IMR-90 (cell line): ENCODE measurements at regions not wholly inside any gene's neighbourhood (a gene's known extent, or its start where the extent isn't known, plus 50 kb on each side); places are given as distances from the start of the nearest gene placed in this dataset.
A peak's percentile ranks its signal among the peaks of the same experiment; 100 is the strongest.

ENCODE experiments used
- ATAC-seq: fragments of 200-7000 bp; cut with Tn5 transposase; 2 replicates; pipeline ENCODE4 v1.9.1; 2020; ENCODE audit warnings: low read depth, mild to moderate bottlenecking, moderate library complexity
- BruUV-seq: library from RNA; stranded (reverse); fragments of 400-500 nt; replicated peaks from 2 replicates; lab custom pipeline; 2021; lab: Mats Ljungman, UMichigan
- CTCF ChIA-PET: fragments of 300-600 bp; formaldehyde crosslinking; extraction: SDS; loops from one replicate; lab custom pipeline; 2021; ENCODE audit warnings: antibody characterized with exemption; lab: Yijun Ruan, JAX
- POLR2A ChIA-PET: fragments of 300-600 bp; sonication (Branson Sonifier 250); formaldehyde crosslinking; loops from one replicate; lab custom pipeline; 2022; ENCODE audit warnings: antibody characterized with exemption; ENCODE audit not compliant: unreplicated experiment; lab: Charles Lee
- DNase-seq: peaks from one replicate; pipeline ENCODE4 v3.0.0; 2013
- H2AFZ ChIP-seq: replicated peaks from 2 replicates; pipeline ENCODE3; 2013; ENCODE audit warnings: low read length, mild to moderate bottlenecking; ENCODE audit not compliant: poor library complexity
- H2AK5ac ChIP-seq: 2 replicates; pipeline ENCODE4 v1.6.1; 2013; ENCODE audit warnings: low read depth, low read length, inconsistent platforms
- H2AK9ac ChIP-seq: replicated peaks from 2 replicates; pipeline ENCODE3; 2013; ENCODE audit warnings: mild to moderate bottlenecking, low read depth, low read length, moderate library complexity; ENCODE audit not compliant: poor library complexity
- H2BK120ac ChIP-seq: 2 replicates; pipeline ENCODE4 v1.6.1; 2013; ENCODE audit warnings: low read depth, low read length, inconsistent platforms
- H2BK15ac ChIP-seq: 3 replicates; pipeline ENCODE4 v1.6.1; 2013; ENCODE audit warnings: low read depth, low read length, inconsistent platforms
- H2BK20ac ChIP-seq: 2 replicates; pipeline ENCODE4 v1.6.1; 2013; ENCODE audit warnings: low read depth, mild to moderate bottlenecking, inconsistent platforms, low read length, moderate library complexity
- H2BK5ac ChIP-seq: 2 replicates; pipeline ENCODE4 v1.6.1; 2013; ENCODE audit warnings: mild to moderate bottlenecking, low read depth, low read length, inconsistent platforms; ENCODE audit not compliant: poor library complexity, severe bottlenecking
- H3K14ac ChIP-seq: replicated peaks from 2 replicates; pipeline ENCODE4 v1.6.1; 2013; ENCODE audit warnings: low read depth, low read length, inconsistent platforms
- H3K18ac ChIP-seq: 2 replicates; pipeline ENCODE4 v1.6.1; 2013; ENCODE audit warnings: low read depth, low read length, control low read depth
- H3K23ac ChIP-seq: 2 replicates; pipeline ENCODE4 v1.6.1; 2013; ENCODE audit warnings: low read depth, low read length, inconsistent platforms
- H3K27ac ChIP-seq: 2 replicates; pipeline ENCODE4 v1.5.1; 2013; ENCODE audit warnings: mild to moderate bottlenecking, control low read depth, low read length; ENCODE audit not compliant: insufficient read depth
- H3K27me3 ChIP-seq: 2 replicates; pipeline ENCODE4 v1.6.1; 2013; ENCODE audit warnings: low read length; ENCODE audit not compliant: control insufficient read depth, insufficient read depth
- H3K36me3 ChIP-seq: 2 replicates; pipeline ENCODE4 v1.6.1; 2013; ENCODE audit warnings: low read length, mixed read lengths; ENCODE audit not compliant: control insufficient read depth, insufficient read depth
- H3K4ac ChIP-seq: 2 replicates; pipeline ENCODE4 v1.6.1; 2013; ENCODE audit warnings: low read depth, low read length, inconsistent platforms
- H3K4me1 ChIP-seq: 2 replicates; pipeline ENCODE4 v1.6.1; 2013; ENCODE audit warnings: low read length, mixed read lengths; ENCODE audit not compliant: control insufficient read depth, insufficient read depth
- H3K4me2 ChIP-seq: 2 replicates; pipeline ENCODE4 v1.6.1; 2013; ENCODE audit warnings: low read depth, mild to moderate bottlenecking, control low read depth, low read length, moderate library complexity
- H3K4me3 ChIP-seq: 2 replicates; pipeline ENCODE4 v1.5.1; 2013; ENCODE audit warnings: low read depth, mild to moderate bottlenecking, control low read depth, low read length, moderate library complexity; ENCODE audit not compliant: insufficient read depth
- H3K56ac ChIP-seq: 2 replicates; pipeline ENCODE4 v1.6.1; 2013; ENCODE audit warnings: low read length, inconsistent platforms; ENCODE audit not compliant: insufficient read depth; ENCODE audit errors: extremely low read depth
- H3K79me1 ChIP-seq, 2 experiments: 2 replicates each; pipeline ENCODE4 v1.6.1; 2013; ENCODE audit warnings: low read length in 2 of 2, inconsistent platforms in 1 of 2, low read depth in 1 of 2
- H3K9ac ChIP-seq: 2 replicates; pipeline ENCODE4 v1.6.1; 2013; ENCODE audit warnings: low read depth, low read length, control low read depth
- H3K9me1 ChIP-seq: 2 replicates; pipeline ENCODE4 v1.6.1; 2013; ENCODE audit warnings: low read length, inconsistent platforms; ENCODE audit not compliant: insufficient read depth
- H3K9me3 ChIP-seq: 2 replicates; pipeline ENCODE4 v1.6.1; 2013; ENCODE audit warnings: low read length; ENCODE audit not compliant: control insufficient read depth, insufficient read depth
- H4K20me1 ChIP-seq: 2 replicates; pipeline ENCODE4 v1.6.1; 2013; ENCODE audit warnings: low read length, inconsistent platforms; ENCODE audit not compliant: insufficient read depth
- H4K5ac ChIP-seq: 2 replicates; pipeline ENCODE4 v1.6.1; 2013; ENCODE audit warnings: mild to moderate bottlenecking, low read depth, low read length, control low read depth
- H4K8ac ChIP-seq, 2 experiments: 2 replicates each; pipeline ENCODE4 v1.6.1; 2013; ENCODE audit warnings: low read depth in 2 of 2, low read length in 2 of 2, control low read depth in 1 of 2, inconsistent platforms in 1 of 2
- H4K91ac ChIP-seq: 2 replicates; pipeline ENCODE4 v1.6.1; 2013; ENCODE audit warnings: low read depth, low read length, inconsistent platforms; ENCODE audit not compliant: insufficient read depth
- CEBPB ChIP-seq: IDR thresholded peaks from 2 replicates; pipeline ENCODE4 v1.6.1; 2012; ENCODE audit warnings: low read depth, low read length, improper control_type of control experiment
- CHD1 ChIP-seq: IDR thresholded peaks from 2 replicates; pipeline ENCODE4 v1.6.1; 2012; ENCODE audit warnings: low read depth, low read length, improper control_type of control experiment
- CTCF ChIP-seq: conservative IDR thresholded peaks from 2 replicates; pipeline ENCODE4 v1.5.1; 2012; ENCODE audit warnings: mild to moderate bottlenecking, low read depth, low read length, improper control_type of control experiment
- MXI1 ChIP-seq: IDR thresholded peaks from 2 replicates; pipeline ENCODE4 v1.6.1; 2012; ENCODE audit warnings: low read depth, mild to moderate bottlenecking, low read length, moderate library complexity, borderline replicate concordance
- NFE2L2 ChIP-seq: fragments of 150-350 bp; IDR thresholded peaks from 2 replicates; pipeline ENCODE4 v1.6.1; 2016; ENCODE audit warnings: low read depth, mild to moderate bottlenecking, low read length
- dilution Hi-C: fragments of 300-500 bp; cut with HindIII; formaldehyde crosslinking; loops from one replicate; pipeline ENCODE4 v1.14.3; 2018; ENCODE audit warnings: low sequenced_read_pairs; ENCODE audit not compliant: unreplicated experiment
- in situ Hi-C: fragments of 300-500 bp; cut with MboI; formaldehyde crosslinking; loops from 3 replicates; pipeline ENCODE4 v1.14.3; 2019; ENCODE audit warnings: low sequenced_read_pairs, inconsistent platforms, mixed read lengths
- intact Hi-C: fragments of 100-400 bp; cut with micrococcal nuclease; formaldehyde crosslinking; loops from 2 replicates; pipeline ENCODE4 v1.10.0; 2022

GRCh38 chr12:87818441-87818840, 210.8 kb downstream of the C12orf50 start:
- Histone ChIP-seq H3K14ac (no peak overlapping the region), H2AK5ac (no peak overlapping the region), H2BK20ac (no peak overlapping the region), H3K18ac (peak overlapping the region; percentile 49; the same call in 1 of the 2 replicates), H3K9me3 (no peaks in the 10 kb centered on the region), H4K91ac (no peak overlapping the region), H2BK5ac (peak overlapping the region; percentile 100), H3K9ac (no peak overlapping the region), H2AK9ac (no peak overlapping the region), H3K4me1 (peaks cover 8% of the 10 kb centered on the region), H4K8ac (no peak overlapping the region), H3K79me1 (no peaks in the 10 kb centered on the region), H3K27ac (no peak overlapping the region), H3K56ac (no peak overlapping the region), H3K36me3 (no peaks in the 10 kb centered on the region), H3K27me3 (no peaks in the 10 kb centered on the region), H4K20me1 (no peaks in the 10 kb centered on the region), H3K23ac (no peak overlapping the region), H3K9me1 (0 out of 2 replicates have a peak, but pooled peaks cover 7% of the 10 kb centered on the region), H3K4me2 (no peak overlapping the region), H2AFZ (no peak overlapping the region), H4K5ac (no peak overlapping the region), H2BK120ac (no peak overlapping the region), H3K4me3 (no peak overlapping the region), H2BK15ac (no peak overlapping the region), H3K4ac (no peak overlapping the region)
- TF ChIP-seq NFE2L2, result no peak
- no peak for TF ChIP-seq CEBPB
- no peak for TF ChIP-seq CTCF
- TF ChIP-seq MXI1, result no peak
- no peak for TF ChIP-seq CHD1
- dilution Hi-C loops (no loop called here), in situ Hi-C loops (no loop called here), intact Hi-C loops (no loop called here)
- POLR2A ChIA-PET, result no interaction called here
- BruUV-seq, result no TSS peak
- DNase-seq (no peak), ATAC-seq (no peak)
- CTCF ChIA-PET, result no interaction called here
